GM23338 (cell line): ENCODE measurements at regions not wholly inside any gene's neighbourhood (a gene's known extent, or its start where the extent isn't known, plus 50 kb on each side); places are given as distances from the start of the nearest gene placed in this dataset.

ENCODE experiments used
- ATAC-seq: fragments of 200-7000 bp; cut with Tn5 transposase; 3 replicates; pipeline ENCODE4 v1.9.1; 2020
- DNase-seq: peaks from one replicate; pipeline ENCODE4 v3.0.0-alpha.2; 2015; ENCODE audit warnings: low spot score
- H2AFZ ChIP-seq: fragments of 200-600 bp; sonication (generic); 2 replicates; pipeline ENCODE4 v1.8.0; 2016; ENCODE audit warnings: antibody characterized with exemption, mild to moderate bottlenecking, moderate library complexity
- H3F3A ChIP-seq: fragments of 200-600 bp; sonication (generic); replicated peaks from 2 replicates; pipeline ENCODE4 v1.8.0; 2017; ENCODE audit warnings: antibody characterized with exemption, mixed run types, low read depth
- H3K27ac ChIP-seq: fragments of 200-600 bp; sonication (generic); 2 replicates; pipeline ENCODE4 v1.6.1; 2016; ENCODE audit warnings: low read depth
- H3K27me3 ChIP-seq: fragments of 200-600 bp; sonication (generic); 2 replicates; pipeline ENCODE4 v1.8.0; 2016; ENCODE audit warnings: mild to moderate bottlenecking, mixed run types, moderate library complexity; ENCODE audit not compliant: insufficient read depth
- H3K36me3 ChIP-seq: fragments of 200-600 bp; sonication (generic); 2 replicates; pipeline ENCODE4 v1.8.0; 2016; ENCODE audit warnings: mild to moderate bottlenecking; ENCODE audit not compliant: insufficient read depth
- H3K4me1 ChIP-seq: fragments of 200-600 bp; sonication (generic); 2 replicates; pipeline ENCODE4 v1.8.0; 2016; ENCODE audit warnings: mild to moderate bottlenecking, moderate library complexity; ENCODE audit not compliant: insufficient read depth
- H3K4me2 ChIP-seq: fragments of 200-600 bp; sonication (generic); 2 replicates; pipeline ENCODE4 v1.7.1; 2017; ENCODE audit warnings: mixed run types
- H3K4me3 ChIP-seq: fragments of 200-600 bp; sonication (generic); 2 replicates; pipeline ENCODE4 v1.6.1; 2016; ENCODE audit warnings: mixed run types
- H3K79me2 ChIP-seq: fragments of 200-600 bp; sonication (generic); replicated peaks from 2 replicates; pipeline ENCODE4 v1.8.0; 2017; ENCODE audit warnings: mild to moderate bottlenecking; ENCODE audit not compliant: insufficient read depth
- H3K9me2 ChIP-seq: fragments of 200-600 bp; sonication (generic); 2 replicates; pipeline ENCODE4 v1.8.0; 2017; ENCODE audit not compliant: insufficient read depth
- H4K20me1 ChIP-seq: fragments of 200-600 bp; sonication (generic); replicated peaks from 2 replicates; pipeline ENCODE4 v1.8.0; 2017; ENCODE audit warnings: mild to moderate bottlenecking; ENCODE audit not compliant: insufficient read depth
- H3K27ac Mint-ChIP-seq: 2 replicates; pipeline ENCODE4 v1.8.0; 2020; ENCODE audit warnings: inconsistent platforms, mild to moderate bottlenecking, moderate library complexity, mixed read lengths
- H3K27me3 Mint-ChIP-seq: 3 replicates; pipeline ENCODE4 v1.8.0; 2022; ENCODE audit warnings: low read depth, mild to moderate bottlenecking, moderate library complexity, mixed read lengths, inconsistent platforms; ENCODE audit not compliant: insufficient read depth, poor library complexity
- H3K36me3 Mint-ChIP-seq: 3 replicates; pipeline ENCODE4 v1.8.0; 2021; ENCODE audit warnings: low read depth, mild to moderate bottlenecking, inconsistent platforms, moderate library complexity, mixed read lengths
- H3K4me1 Mint-ChIP-seq: 3 replicates; pipeline ENCODE4 v1.8.0; 2020; ENCODE audit warnings: mild to moderate bottlenecking, inconsistent platforms, mixed read lengths
- H3K4me3 Mint-ChIP-seq: 3 replicates; pipeline ENCODE4 v1.8.0; 2021; ENCODE audit warnings: moderate library complexity, mild to moderate bottlenecking, inconsistent platforms, mixed read lengths
- H3K9me3 Mint-ChIP-seq: 3 replicates; pipeline ENCODE4 v1.8.0; 2020; ENCODE audit warnings: moderate library complexity, mild to moderate bottlenecking, inconsistent platforms, mixed read lengths
- CREB1 ChIP-seq: fragments of 250-450 bp; sonication (Bioruptor Pico); IDR thresholded peaks from 2 replicates; pipeline ENCODE4 v1.5.0; 2020; ENCODE audit warnings: low read depth, mild to moderate bottlenecking, moderate library complexity
- EZH2 ChIP-seq: fragments of 200-600 bp; sonication (generic); IDR thresholded peaks from one replicate; pipeline ENCODE4 v1.8.0; 2017; ENCODE audit warnings: antibody characterized with exemption, mild to moderate bottlenecking, low read depth; ENCODE audit not compliant: unreplicated experiment
- EZH2phosphoT487 ChIP-seq: fragments of 200-600 bp; sonication (generic); IDR thresholded peaks from one replicate; pipeline ENCODE4 v1.8.1; 2018; ENCODE audit warnings: antibody characterized with exemption; ENCODE audit not compliant: unreplicated experiment
- JUNB ChIP-seq: IDR thresholded peaks from one replicate; pipeline ENCODE4 v1.6.1; 2016; ENCODE audit warnings: antibody characterized with exemption; ENCODE audit not compliant: unreplicated experiment
- NANOG ChIP-seq: IDR thresholded peaks from 2 replicates; pipeline ENCODE4 v1.6.1; 2016; ENCODE audit warnings: antibody characterized with exemption, borderline replicate concordance
- POLR2AphosphoS5 ChIP-seq: IDR thresholded peaks from 2 replicates; pipeline ENCODE4 v1.6.1; 2016; ENCODE audit warnings: antibody characterized with exemption, low read depth
- ZNF114 ChIP-seq: fragments of 250-450 bp; sonication (Bioruptor Pico); IDR thresholded peaks from 2 replicates; pipeline ENCODE4 v1.5.0; 2020; ENCODE audit warnings: mild to moderate bottlenecking, moderate library complexity
- ZNF331 ChIP-seq: fragments of 250-450 bp; sonication (Bioruptor Pico); IDR thresholded peaks from 2 replicates; pipeline ENCODE4 v1.5.0; 2020; ENCODE audit warnings: low read depth, mild to moderate bottlenecking, moderate library complexity
- TF ChIP-seq, protein P1 (sequence below): fragments of 250-450 bp; sonication (Bioruptor Pico); IDR thresholded peaks from 2 replicates; pipeline ENCODE4 v1.5.0; 2020; ENCODE audit warnings: mild to moderate bottlenecking, moderate library complexity

GRCh38 chr2:62427146-62427545 is 78.8 kb downstream of the TMEM17 start:
- no peaks in the 10 kb centered on the region for H3K4me1 Mint-ChIP-seq
- peaks cover 6% of the 10 kb centered on the region for H3K27me3 Mint-ChIP-seq
- Histone ChIP-seq H3K4me1 (no peaks in the 10 kb centered on the region), H3K27ac (no peak overlapping the region), H3K4me2 (no peak overlapping the region), H2AFZ (no peak overlapping the region), H3K27me3 (no peaks in the 10 kb centered on the region), H3K9me2 (no peaks in the 10 kb centered on the region), H3K79me2 (no peaks in the 10 kb centered on the region), H3F3A (no peaks in the 10 kb centered on the region), H3K4me3 (no peak overlapping the region), H3K36me3 (no peaks in the 10 kb centered on the region), H4K20me1 (no peaks in the 10 kb centered on the region)
- DNase-seq (no peak), ATAC-seq (no peak)
- H3K27ac Mint-ChIP-seq, result no peak overlapping the region
- TF ChIP-seq EZH2 (no peak), NANOG (no peak), ZNF114 (CRISPR knock-in tag) (no peak), JUNB (no peak), EZH2phosphoT487 (no peak), CREB1 (CRISPR knock-in tag) (no peak), POLR2AphosphoS5 (no peak), ZNF331 (CRISPR knock-in tag) (no peak)
- TF ChIP-seq, protein P1, sequence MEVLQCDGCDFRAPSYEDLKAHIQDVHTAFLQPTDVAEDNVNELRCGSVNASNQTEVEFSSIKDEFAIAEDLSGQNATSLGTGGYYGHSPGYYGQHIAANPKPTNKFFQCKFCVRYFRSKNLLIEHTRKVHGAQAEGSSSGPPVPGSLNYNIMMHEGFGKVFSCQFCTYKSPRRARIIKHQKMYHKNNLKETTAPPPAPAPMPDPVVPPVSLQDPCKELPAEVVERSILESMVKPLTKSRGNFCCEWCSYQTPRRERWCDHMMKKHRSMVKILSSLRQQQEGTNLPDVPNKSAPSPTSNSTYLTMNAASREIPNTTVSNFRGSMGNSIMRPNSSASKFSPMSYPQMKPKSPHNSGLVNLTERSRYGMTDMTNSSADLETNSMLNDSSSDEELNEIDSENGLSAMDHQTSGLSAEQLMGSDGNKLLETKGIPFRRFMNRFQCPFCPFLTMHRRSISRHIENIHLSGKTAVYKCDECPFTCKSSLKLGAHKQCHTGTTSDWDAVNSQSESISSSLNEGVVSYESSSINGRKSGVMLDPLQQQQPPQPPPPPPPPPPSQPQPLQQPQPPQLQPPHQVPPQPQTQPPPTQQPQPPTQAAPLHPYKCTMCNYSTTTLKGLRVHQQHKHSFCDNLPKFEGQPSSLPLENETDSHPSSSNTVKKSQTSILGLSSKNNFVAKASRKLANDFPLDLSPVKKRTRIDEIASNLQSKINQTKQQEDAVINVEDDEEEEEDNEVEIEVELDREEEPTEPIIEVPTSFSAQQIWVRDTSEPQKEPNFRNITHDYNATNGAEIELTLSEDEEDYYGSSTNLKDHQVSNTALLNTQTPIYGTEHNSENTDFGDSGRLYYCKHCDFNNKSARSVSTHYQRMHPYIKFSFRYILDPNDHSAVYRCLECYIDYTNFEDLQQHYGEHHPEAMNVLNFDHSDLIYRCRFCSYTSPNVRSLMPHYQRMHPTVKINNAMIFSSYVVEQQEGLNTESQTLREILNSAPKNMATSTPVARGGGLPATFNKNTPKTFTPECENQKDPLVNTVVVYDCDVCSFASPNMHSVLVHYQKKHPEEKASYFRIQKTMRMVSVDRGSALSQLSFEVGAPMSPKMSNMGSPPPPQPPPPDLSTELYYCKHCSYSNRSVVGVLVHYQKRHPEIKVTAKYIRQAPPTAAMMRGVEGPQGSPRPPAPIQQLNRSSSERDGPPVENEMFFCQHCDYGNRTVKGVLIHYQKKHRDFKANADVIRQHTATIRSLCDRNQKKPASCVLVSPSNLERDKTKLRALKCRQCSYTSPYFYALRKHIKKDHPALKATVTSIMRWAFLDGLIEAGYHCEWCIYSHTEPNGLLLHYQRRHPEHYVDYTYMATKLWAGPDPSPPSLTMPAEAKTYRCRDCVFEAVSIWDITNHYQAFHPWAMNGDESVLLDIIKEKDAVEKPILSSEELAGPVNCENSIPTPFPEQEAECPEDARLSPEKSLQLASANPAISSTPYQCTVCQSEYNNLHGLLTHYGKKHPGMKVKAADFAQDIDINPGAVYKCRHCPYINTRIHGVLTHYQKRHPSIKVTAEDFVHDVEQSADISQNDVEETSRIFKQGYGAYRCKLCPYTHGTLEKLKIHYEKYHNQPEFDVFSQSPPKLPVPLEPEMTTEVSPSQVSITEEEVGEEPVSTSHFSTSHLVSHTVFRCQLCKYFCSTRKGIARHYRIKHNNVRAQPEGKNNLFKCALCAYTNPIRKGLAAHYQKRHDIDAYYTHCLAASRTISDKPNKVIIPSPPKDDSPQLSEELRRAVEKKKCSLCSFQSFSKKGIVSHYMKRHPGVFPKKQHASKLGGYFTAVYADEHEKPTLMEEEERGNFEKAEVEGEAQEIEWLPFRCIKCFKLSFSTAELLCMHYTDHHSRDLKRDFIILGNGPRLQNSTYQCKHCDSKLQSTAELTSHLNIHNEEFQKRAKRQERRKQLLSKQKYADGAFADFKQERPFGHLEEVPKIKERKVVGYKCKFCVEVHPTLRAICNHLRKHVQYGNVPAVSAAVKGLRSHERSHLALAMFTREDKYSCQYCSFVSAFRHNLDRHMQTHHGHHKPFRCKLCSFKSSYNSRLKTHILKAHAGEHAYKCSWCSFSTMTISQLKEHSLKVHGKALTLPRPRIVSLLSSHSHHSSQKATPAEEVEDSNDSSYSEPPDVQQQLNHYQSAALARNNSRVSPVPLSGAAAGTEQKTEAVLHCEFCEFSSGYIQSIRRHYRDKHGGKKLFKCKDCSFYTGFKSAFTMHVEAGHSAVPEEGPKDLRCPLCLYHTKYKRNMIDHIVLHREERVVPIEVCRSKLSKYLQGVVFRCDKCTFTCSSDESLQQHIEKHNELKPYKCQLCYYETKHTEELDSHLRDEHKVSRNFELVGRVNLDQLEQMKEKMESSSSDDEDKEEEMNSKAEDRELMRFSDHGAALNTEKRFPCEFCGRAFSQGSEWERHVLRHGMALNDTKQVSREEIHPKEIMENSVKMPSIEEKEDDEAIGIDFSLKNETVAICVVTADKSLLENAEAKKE (CRISPR knock-in tag), result no peak
- H3K36me3 Mint-ChIP-seq, result no peaks in the 10 kb centered on the region; the same call in 2 of the 3 replicates
- H3K9me3 Mint-ChIP-seq, result peaks cover 3% of the 10 kb centered on the region; the same call in 1 of the 3 replicates
- H3K4me3 Mint-ChIP-seq, result no peak overlapping the region
